NB4 (cell line): ENCODE measurements at regions not wholly inside any gene's neighbourhood (a gene's known extent, or its start where the extent isn't known, plus 50 kb on each side); places are given as distances from the start of the nearest gene placed in this dataset.

Experiments used
- DNase-seq: peaks from one replicate; pipeline ENCODE4 v3.0.0; 2010; ENCODE audit warnings: low read depth
- H3K4me3 ChIP-seq: one replicate; pipeline ENCODE4 v1.5.1; 2011; ENCODE audit warnings: mild to moderate bottlenecking, low read depth, low read length, moderate library complexity
- MYC ChIP-seq: IDR thresholded peaks from 2 replicates; pipeline ENCODE4 v1.6.1; 2011; ENCODE audit warnings: low read depth, low read length
- POLR2A ChIP-seq: IDR thresholded peaks from 2 replicates; pipeline ENCODE4 v1.6.1; 2011; ENCODE audit warnings: mild to moderate bottlenecking; ENCODE audit not compliant: insufficient read length; ENCODE audit errors: extremely low read depth
- TF ChIP-seq, protein P1 (sequence below): IDR thresholded peaks from one replicate; pipeline ENCODE4 v1.5.1; 2012; ENCODE audit warnings: low read depth, low read length
- TF ChIP-seq, protein P2 (sequence below): IDR thresholded peaks from 2 replicates; pipeline ENCODE4 v1.6.1; 2011; ENCODE audit warnings: low read depth, low read length

DNA sequence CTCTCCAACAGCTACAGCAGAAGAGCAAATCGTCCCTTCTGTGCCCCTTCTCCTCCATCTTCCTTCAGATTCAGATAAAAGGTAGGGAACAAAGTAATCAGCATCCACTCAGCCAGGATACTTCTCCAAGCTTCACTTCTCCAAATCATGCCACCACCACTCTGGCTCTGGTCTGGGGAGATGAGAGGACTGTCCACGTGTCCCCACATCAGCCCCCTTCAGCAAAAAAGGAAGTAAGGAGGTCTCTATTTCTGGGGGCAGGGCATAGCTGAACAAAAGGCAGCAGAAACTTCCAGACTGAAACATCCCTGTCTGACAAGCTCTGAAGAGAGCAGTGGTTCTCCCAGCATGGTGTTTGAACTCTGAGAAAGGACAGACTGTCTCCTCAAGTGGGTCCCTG, 116.9 kb downstream of the C5orf15 start:
- TF ChIP-seq POLR2A (no peak), MYC (no peak)
- TF ChIP-seq, protein P1, sequence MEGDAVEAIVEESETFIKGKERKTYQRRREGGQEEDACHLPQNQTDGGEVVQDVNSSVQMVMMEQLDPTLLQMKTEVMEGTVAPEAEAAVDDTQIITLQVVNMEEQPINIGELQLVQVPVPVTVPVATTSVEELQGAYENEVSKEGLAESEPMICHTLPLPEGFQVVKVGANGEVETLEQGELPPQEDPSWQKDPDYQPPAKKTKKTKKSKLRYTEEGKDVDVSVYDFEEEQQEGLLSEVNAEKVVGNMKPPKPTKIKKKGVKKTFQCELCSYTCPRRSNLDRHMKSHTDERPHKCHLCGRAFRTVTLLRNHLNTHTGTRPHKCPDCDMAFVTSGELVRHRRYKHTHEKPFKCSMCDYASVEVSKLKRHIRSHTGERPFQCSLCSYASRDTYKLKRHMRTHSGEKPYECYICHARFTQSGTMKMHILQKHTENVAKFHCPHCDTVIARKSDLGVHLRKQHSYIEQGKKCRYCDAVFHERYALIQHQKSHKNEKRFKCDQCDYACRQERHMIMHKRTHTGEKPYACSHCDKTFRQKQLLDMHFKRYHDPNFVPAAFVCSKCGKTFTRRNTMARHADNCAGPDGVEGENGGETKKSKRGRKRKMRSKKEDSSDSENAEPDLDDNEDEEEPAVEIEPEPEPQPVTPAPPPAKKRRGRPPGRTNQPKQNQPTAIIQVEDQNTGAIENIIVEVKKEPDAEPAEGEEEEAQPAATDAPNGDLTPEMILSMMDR, result no peak
- H3K4me3 ChIP-seq, result no peak overlapping the region

GRCh38 chr5:133850811-133851210, 117.6 kb downstream of the C5orf15 start:
- no peak overlapping the region for H3K4me3 ChIP-seq
- TF ChIP-seq POLR2A, result no peak
- TF ChIP-seq, protein P2, sequence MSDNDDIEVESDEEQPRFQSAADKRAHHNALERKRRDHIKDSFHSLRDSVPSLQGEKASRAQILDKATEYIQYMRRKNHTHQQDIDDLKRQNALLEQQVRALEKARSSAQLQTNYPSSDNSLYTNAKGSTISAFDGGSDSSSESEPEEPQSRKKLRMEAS, result no peak
- TF ChIP-seq, protein P1, result no peak
- no peak for TF ChIP-seq MYC
- DNase-seq, result no peak

More for the DNA sequence above, 116.9 kb downstream of the C5orf15 start:
- DNase-seq, result no peak

DNA sequence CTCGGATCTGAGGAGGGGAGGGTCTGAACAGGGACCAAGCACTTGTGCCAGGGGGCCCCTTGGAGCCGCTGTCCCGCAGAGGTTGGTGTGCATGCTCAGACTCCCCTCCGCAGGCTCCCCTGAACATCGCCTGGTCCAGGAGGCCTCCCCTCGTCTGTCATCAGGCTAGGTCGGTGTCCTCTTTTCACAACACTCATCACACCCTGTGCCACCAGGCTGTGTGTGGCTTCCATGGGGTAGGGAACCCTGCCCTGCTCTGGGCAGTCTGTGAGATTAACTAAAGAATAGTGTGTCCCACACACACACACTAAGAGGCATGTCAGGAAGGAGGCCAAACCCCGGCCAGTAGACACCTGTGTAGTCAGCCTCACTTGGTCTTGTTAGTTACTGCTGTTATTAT, 119.3 kb downstream of the C5orf15 start:
- TF ChIP-seq, protein P1, result no peak
- TF ChIP-seq POLR2A (no peak), MYC (no peak)
- TF ChIP-seq, protein P2, result no peak
- DNase-seq, result no peak
- no peak overlapping the region for H3K4me3 ChIP-seq

DNA sequence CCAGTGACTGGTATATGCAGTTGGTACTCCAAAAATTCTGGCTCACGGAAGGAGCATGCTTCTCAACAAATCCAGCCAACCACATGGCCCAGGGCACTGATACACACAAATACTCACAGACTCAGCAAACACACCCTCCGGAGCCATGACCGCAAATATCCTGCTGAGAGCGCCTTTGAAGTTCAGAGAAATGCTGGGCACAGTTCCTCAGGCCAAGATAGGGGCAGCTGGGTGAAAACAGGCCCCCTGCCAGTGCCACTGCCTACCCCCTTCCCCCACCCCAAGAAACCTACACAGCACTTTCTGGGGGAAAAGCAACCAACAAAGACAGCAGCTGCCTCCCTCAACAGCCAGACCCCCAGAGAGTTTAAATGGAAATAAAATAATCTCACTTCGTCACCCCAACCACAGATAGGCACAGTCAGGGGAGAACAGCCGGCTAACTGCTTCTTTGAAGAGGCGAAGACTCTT, 120.0 kb downstream of the C5orf15 start:
- DNase-seq, result no peak
- no peak overlapping the region for H3K4me3 ChIP-seq
- TF ChIP-seq POLR2A (no peak), MYC (no peak)
- TF ChIP-seq, protein P2, result no peak
- TF ChIP-seq, protein P1, result no peak

DNA sequence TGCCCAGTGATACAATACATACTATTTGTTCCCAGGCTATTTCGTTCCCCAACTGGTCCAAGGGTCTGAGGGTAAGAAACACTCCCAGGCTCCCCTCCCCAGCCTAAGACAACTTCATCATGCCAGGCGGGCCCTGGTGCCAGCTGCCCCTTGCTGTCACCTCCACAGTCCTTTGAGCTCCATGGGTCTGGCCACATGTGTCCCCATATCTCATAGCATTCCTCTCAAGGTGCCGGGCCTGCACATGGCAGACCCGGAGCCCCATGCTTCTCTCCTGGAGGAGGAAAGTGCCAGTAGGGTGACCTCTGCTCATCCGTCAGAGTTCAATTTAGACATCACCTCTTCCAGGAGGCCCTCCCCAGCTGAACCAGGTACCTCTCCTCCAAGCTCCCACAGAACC, 120.5 kb downstream of the C5orf15 start:
- no peak for DNase-seq
- TF ChIP-seq POLR2A (no peak), MYC (no peak)
- TF ChIP-seq, protein P1, result no peak
- TF ChIP-seq, protein P2, result no peak
- H3K4me3 ChIP-seq, result no peak overlapping the region

DNA sequence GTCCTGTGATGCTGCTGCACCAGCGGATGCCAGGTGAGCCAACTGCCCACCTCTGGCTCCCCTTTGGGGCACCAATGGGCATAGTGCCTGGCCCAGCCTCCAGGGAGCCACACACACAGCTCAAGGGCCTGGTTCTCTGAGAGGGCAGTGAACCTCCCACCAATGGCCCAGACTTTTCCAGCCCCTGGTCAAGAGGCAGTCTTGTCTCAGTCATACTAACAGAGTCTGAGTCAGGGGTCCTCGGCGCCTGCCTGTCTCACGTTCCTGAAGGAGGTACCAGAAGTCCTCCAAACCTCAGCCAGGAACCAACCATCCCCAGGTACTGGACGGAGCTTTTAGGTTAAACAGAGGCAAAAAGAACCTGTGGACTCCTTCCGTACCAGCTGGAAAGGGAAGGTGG, 121.1 kb downstream of the C5orf15 start:
- TF ChIP-seq MYC (no peak), POLR2A (no peak)
- TF ChIP-seq, protein P1, result no peak
- TF ChIP-seq, protein P2, result no peak
- DNase-seq, result no peak
- no peak overlapping the region for H3K4me3 ChIP-seq
